K562 (cell line): ENCODE measurements at regions not wholly inside any gene's neighbourhood (a gene's known extent, or its start where the extent isn't known, plus 50 kb on each side); places are given as distances from the start of the nearest gene placed in this dataset.

Experiments
- ATAC-seq: fragments of 200-7000 bp; cut with Tn5 transposase; 3 replicates; pipeline ENCODE4 v1.9.1; 2020; ENCODE audit warnings: moderate library complexity
- BruUV-seq: library from RNA; stranded (reverse); fragments of 400-500 nt; replicated peaks from 2 replicates; lab custom pipeline; 2021; lab: Mats Ljungman, UMichigan
- CTCF ChIA-PET: fragments of 300-600 bp; formaldehyde crosslinking; extraction: SDS; loops from one replicate; lab custom pipeline; 2021; ENCODE audit warnings: low intra/inter-chr PET ratio; lab: Yijun Ruan, JAX
- POLR2A ChIA-PET: fragments of 300-600, 350-650 bp; sonication (Branson Sonifier 250); formaldehyde crosslinking; extraction: SDS; loops from one replicate; lab custom pipeline; 2021; ENCODE audit warnings: antibody characterized with exemption, inconsistent platforms; lab: Yijun Ruan, JAX
- DNase-seq, 4 experiments: peaks; one replicate each; pipeline versions ENCODE4 v3.0.0 to v3.0.0-alpha.2; 2011 to 2018; ENCODE audit warnings: low spot score in 3 of 4, mixed read lengths in 3 of 4; ENCODE audit errors: extremely low read depth in 1 of 4
- FAIRE-seq: peaks from 2 replicates; lab custom pipeline; 2011; peaks lifted over from hg19 to GRCh38; lab: Jason Lieb, UNC
- H2AFZ ChIP-seq: 2 replicates; pipeline ENCODE4 v1.6.0; 2011; ENCODE audit warnings: low read depth, low read length, control low read depth, inconsistent platforms
- H3K27ac ChIP-seq: fragments of 200-600 bp; 3 replicates; pipeline ENCODE4 v1.8.0; 2011; ENCODE audit warnings: low read depth, mild to moderate bottlenecking, control low read depth, inconsistent platforms, low read length, moderate library complexity, mixed read lengths; ENCODE audit errors: extremely low read depth
- H3K27me3 ChIP-seq, 2 experiments: fragments of 300-600 bp in 1 of 2; 2 replicates in 1 of 2; 3 replicates in 1 of 2; pipeline versions ENCODE4 v1.6.0 to v1.8.0; 2011; ENCODE audit warnings: inconsistent platforms in 2 of 2, low read length in 2 of 2, mild to moderate bottlenecking in 1 of 2, mixed read lengths in 1 of 2, moderate library complexity in 1 of 2; ENCODE audit not compliant: control insufficient read depth in 2 of 2, insufficient read depth in 2 of 2
- H3K36me3 ChIP-seq: fragments of 300-600 bp; 3 replicates; pipeline ENCODE4 v1.8.0; 2011; ENCODE audit warnings: mild to moderate bottlenecking, low read length, inconsistent platforms; ENCODE audit not compliant: control insufficient read depth, insufficient read depth
- H3K4me1 ChIP-seq, 2 experiments: fragments of 200-600 bp in 1 of 2; replicated peaks in 1 of 2; 2 replicates in 1 of 2; 3 replicates in 1 of 2; pipeline versions ENCODE4 v1.5.1 to v1.8.0; 2011; ENCODE audit warnings: inconsistent platforms in 2 of 2, low read length in 2 of 2, mild to moderate bottlenecking in 1 of 2, mixed read lengths in 1 of 2, moderate library complexity in 1 of 2; ENCODE audit not compliant: control insufficient read depth in 2 of 2, insufficient read depth in 2 of 2
- H3K4me2 ChIP-seq: 2 replicates; pipeline ENCODE4 v1.6.1; 2011; ENCODE audit warnings: low read length, control low read depth, inconsistent platforms, mixed read lengths; ENCODE audit not compliant: insufficient read depth
- H3K4me3 ChIP-seq: fragments of 200-600 bp; sonication (generic), shearing (Covaris generic); 2 replicates; pipeline ENCODE4 v1.5.1; 2016; ENCODE audit warnings: control low read depth, inconsistent platforms
- H3K79me2 ChIP-seq: fragments of 200-600 bp; 3 replicates; pipeline ENCODE4 v1.8.0; 2011; ENCODE audit warnings: low read length, inconsistent platforms; ENCODE audit not compliant: control insufficient read depth, insufficient read depth
- H3K9ac ChIP-seq, 2 experiments: 2 replicates each; pipeline versions ENCODE4 v1.6.0 to v1.6.1; 2011; ENCODE audit warnings: low read depth in 2 of 2, low read length in 2 of 2, control low read depth in 1 of 2, inconsistent platforms in 1 of 2, mild to moderate bottlenecking in 1 of 2, mixed read lengths in 1 of 2; ENCODE audit not compliant: insufficient read depth in 1 of 2
- H3K9me1 ChIP-seq: one replicate; pipeline ENCODE4 v1.6.0; 2011; ENCODE audit warnings: inconsistent platforms, mild to moderate bottlenecking, low read length, moderate library complexity; ENCODE audit not compliant: control insufficient read depth, insufficient read depth
- H3K9me3 ChIP-seq: replicated peaks from 2 replicates; pipeline ENCODE4 v1.5.1; 2011; ENCODE audit warnings: low read depth, low read length, inconsistent platforms; ENCODE audit not compliant: control insufficient read depth, insufficient read depth
- H4K20me1 ChIP-seq: replicated peaks from 2 replicates; pipeline ENCODE4 v1.6.1; 2011; ENCODE audit warnings: low read length, inconsistent platforms, mixed read lengths; ENCODE audit not compliant: control insufficient read depth, insufficient read depth
- BRCA1 ChIP-seq, 2 experiments: fragments of 450-650 bp in 1 of 2; sonication (generic) in 1 of 2; formaldehyde crosslinking in 1 of 2; IDR thresholded peaks; 2 replicates each; pipeline versions ENCODE4 v1.5.0 to v1.6.1; 2017 to 2020; ENCODE audit warnings: mild to moderate bottlenecking in 1 of 2, missing genetic modification reagents in 1 of 2
- DPF2 ChIP-seq: fragments of 450-650 bp; IDR thresholded peaks from 2 replicates; pipeline ENCODE4 v1.6.1; 2016
- ESRRA ChIP-seq: fragments of 450-650 bp; IDR thresholded peaks from 2 replicates; pipeline ENCODE4 v1.6.1; 2014; ENCODE audit warnings: low read depth, mild to moderate bottlenecking, moderate library complexity, borderline replicate concordance
- NFIX ChIP-seq: fragments of 250-450 bp; sonication (Bioruptor Pico); IDR thresholded peaks from 2 replicates; pipeline ENCODE4 v1.4.0; 2020; ENCODE audit warnings: low read depth, mild to moderate bottlenecking, moderate library complexity
- NR2F6 ChIP-seq: fragments of 450-650 bp; formaldehyde crosslinking; IDR thresholded peaks from 2 replicates; pipeline ENCODE4 v1.4.0; 2020; ENCODE audit warnings: mild to moderate bottlenecking
- PHF21A ChIP-seq: fragments of 450-650 bp; IDR thresholded peaks from 2 replicates; pipeline ENCODE4 v1.6.1; 2017; ENCODE audit warnings: low read depth, borderline replicate concordance
- SLC30A9 ChIP-seq: fragments of 250-450 bp; sonication (Bioruptor Pico); IDR thresholded peaks from 2 replicates; pipeline ENCODE4 v1.8.0; 2022; ENCODE audit warnings: mild to moderate bottlenecking, moderate library complexity
- WGBS: fragments of 100-300 bp; shearing (Covaris generic); methylation state at CpG from one replicate; pipeline ENCODE4 v1.1.6; 2016; ENCODE audit warnings: low coverage, mixed read lengths; ENCODE audit not compliant: insufficient coverage; ENCODE audit errors: missing lambda C conversion rate; 5-methylcytosine and 5-hydroxymethylcytosine counted together
- in situ Hi-C: fragments of 300-500 bp; cut with MboI; formaldehyde crosslinking; loops from 4 replicates; pipeline ENCODE4 v1.15.0; 2018; ENCODE audit warnings: inconsistent platforms, mixed read lengths
- intact Hi-C: fragments of 100-400 bp; cut with micrococcal nuclease; formaldehyde crosslinking; loops from 2 replicates; pipeline ENCODE4 v1.14.2; 2022
- TF ChIP-seq, protein P1 (sequence below), 2 experiments: fragments of 450-650 bp; IDR thresholded peaks; 2 replicates each; pipeline ENCODE4 v1.6.1; 2018; ENCODE audit warnings: mild to moderate bottlenecking in 2 of 2, low read depth in 1 of 2; ENCODE audit not compliant: partially characterized antibody in 2 of 2
- TF ChIP-seq, protein P2 (sequence below): fragments of 450-650 bp; IDR thresholded peaks from 2 replicates; pipeline ENCODE4 v1.6.1; 2016; ENCODE audit warnings: mild to moderate bottlenecking

GRCh38 chr3:34780294-34780693, 859.0 kb upstream of the ARPP21 start:
- Histone ChIP-seq H3K9ac (no peak overlapping the region), H3K27me3 (no peaks in the 10 kb centered on the region), H3K79me2 (no peaks in the 10 kb centered on the region), H3K4me2 (no peak overlapping the region), H4K20me1 (no peaks in the 10 kb centered on the region), H3K36me3 (no peaks in the 10 kb centered on the region), H3K27ac (no peak overlapping the region), H3K9me1 (no peaks in the 10 kb centered on the region), H3K9me3 (no peaks in the 10 kb centered on the region), H2AFZ (no peak overlapping the region), H3K4me3 (no peak overlapping the region), H3K4me1 (no peaks in the 10 kb centered on the region)
- FAIRE-seq (no peak), DNase-seq (no peak), ATAC-seq (no peak)
- intact Hi-C loops, result no loop called here
- ChIA-PET CTCF (no interaction called here), POLR2A (no interaction called here)
- BruUV-seq, result no TSS peak
- in situ Hi-C loops, result no loop called here
- no peak for TF ChIP-seq ESRRA
- TF ChIP-seq BRCA1 (IDR thresholded peaks at IDR 0.05), result no peak
- no peak for TF ChIP-seq BRCA1 (CRISPR knock-in tag; IDR thresholded peaks at IDR 0.05)
- no peak for TF ChIP-seq PHF21A
- TF ChIP-seq NFIX, result no peak
- no peak for TF ChIP-seq SLC30A9 (CRISPR knock-in tag)
- no peak for TF ChIP-seq DPF2
- TF ChIP-seq, protein P1, sequence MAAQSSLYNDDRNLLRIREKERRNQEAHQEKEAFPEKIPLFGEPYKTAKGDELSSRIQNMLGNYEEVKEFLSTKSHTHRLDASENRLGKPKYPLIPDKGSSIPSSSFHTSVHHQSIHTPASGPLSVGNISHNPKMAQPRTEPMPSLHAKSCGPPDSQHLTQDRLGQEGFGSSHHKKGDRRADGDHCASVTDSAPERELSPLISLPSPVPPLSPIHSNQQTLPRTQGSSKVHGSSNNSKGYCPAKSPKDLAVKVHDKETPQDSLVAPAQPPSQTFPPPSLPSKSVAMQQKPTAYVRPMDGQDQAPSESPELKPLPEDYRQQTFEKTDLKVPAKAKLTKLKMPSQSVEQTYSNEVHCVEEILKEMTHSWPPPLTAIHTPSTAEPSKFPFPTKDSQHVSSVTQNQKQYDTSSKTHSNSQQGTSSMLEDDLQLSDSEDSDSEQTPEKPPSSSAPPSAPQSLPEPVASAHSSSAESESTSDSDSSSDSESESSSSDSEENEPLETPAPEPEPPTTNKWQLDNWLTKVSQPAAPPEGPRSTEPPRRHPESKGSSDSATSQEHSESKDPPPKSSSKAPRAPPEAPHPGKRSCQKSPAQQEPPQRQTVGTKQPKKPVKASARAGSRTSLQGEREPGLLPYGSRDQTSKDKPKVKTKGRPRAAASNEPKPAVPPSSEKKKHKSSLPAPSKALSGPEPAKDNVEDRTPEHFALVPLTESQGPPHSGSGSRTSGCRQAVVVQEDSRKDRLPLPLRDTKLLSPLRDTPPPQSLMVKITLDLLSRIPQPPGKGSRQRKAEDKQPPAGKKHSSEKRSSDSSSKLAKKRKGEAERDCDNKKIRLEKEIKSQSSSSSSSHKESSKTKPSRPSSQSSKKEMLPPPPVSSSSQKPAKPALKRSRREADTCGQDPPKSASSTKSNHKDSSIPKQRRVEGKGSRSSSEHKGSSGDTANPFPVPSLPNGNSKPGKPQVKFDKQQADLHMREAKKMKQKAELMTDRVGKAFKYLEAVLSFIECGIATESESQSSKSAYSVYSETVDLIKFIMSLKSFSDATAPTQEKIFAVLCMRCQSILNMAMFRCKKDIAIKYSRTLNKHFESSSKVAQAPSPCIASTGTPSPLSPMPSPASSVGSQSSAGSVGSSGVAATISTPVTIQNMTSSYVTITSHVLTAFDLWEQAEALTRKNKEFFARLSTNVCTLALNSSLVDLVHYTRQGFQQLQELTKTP (IDR thresholded peaks at IDR 0.05; ENCODE audit: low read depth in 1 of 2, partially characterized antibody in 2 of 2), result no peak
- no peak for TF ChIP-seq NR2F6 (CRISPR knock-in tag)
- TF ChIP-seq, protein P2, sequence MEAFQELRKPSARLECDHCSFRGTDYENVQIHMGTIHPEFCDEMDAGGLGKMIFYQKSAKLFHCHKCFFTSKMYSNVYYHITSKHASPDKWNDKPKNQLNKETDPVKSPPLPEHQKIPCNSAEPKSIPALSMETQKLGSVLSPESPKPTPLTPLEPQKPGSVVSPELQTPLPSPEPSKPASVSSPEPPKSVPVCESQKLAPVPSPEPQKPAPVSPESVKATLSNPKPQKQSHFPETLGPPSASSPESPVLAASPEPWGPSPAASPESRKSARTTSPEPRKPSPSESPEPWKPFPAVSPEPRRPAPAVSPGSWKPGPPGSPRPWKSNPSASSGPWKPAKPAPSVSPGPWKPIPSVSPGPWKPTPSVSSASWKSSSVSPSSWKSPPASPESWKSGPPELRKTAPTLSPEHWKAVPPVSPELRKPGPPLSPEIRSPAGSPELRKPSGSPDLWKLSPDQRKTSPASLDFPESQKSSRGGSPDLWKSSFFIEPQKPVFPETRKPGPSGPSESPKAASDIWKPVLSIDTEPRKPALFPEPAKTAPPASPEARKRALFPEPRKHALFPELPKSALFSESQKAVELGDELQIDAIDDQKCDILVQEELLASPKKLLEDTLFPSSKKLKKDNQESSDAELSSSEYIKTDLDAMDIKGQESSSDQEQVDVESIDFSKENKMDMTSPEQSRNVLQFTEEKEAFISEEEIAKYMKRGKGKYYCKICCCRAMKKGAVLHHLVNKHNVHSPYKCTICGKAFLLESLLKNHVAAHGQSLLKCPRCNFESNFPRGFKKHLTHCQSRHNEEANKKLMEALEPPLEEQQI, result no peak
- WGBS, result 3% methylated on average over 5 of the region's 5 CpGs
